Skeletal muscle satellite cell (primary cell): ENCODE measurements at regions not wholly inside any gene's neighbourhood (a gene's known extent, or its start where the extent isn't known, plus 50 kb on each side); places are given as distances from the start of the nearest gene placed in this dataset.

Experiments used
- H3K27me3 ChIP-seq: 2 replicates; pipeline ENCODE4 v1.7.0; 2013; ENCODE audit warnings: low read length; ENCODE audit not compliant: control insufficient read depth, insufficient read depth
- H3K36me3 ChIP-seq: 2 replicates; pipeline ENCODE4 v1.7.0; 2013; ENCODE audit warnings: mild to moderate bottlenecking, control low read depth, low read length; ENCODE audit not compliant: insufficient read depth
- H3K4me1 ChIP-seq: 2 replicates; pipeline ENCODE4 v1.7.0; 2013; ENCODE audit warnings: low read length; ENCODE audit not compliant: control insufficient read depth, insufficient read depth
- H3K4me2 ChIP-seq: 2 replicates; pipeline ENCODE4 v1.7.0; 2013; ENCODE audit warnings: mild to moderate bottlenecking, low read length
- H3K4me3 ChIP-seq: 2 replicates; pipeline ENCODE4 v1.7.0; 2013; ENCODE audit warnings: low read length
- H3K9ac ChIP-seq: 2 replicates; pipeline ENCODE4 v1.7.0; 2013; ENCODE audit warnings: mild to moderate bottlenecking, low read depth, low read length, moderate library complexity
- H3K9me3 ChIP-seq: replicated peaks from 2 replicates; pipeline ENCODE4 v1.7.0; 2013; ENCODE audit warnings: mild to moderate bottlenecking, control low read depth, low read length

DNA sequence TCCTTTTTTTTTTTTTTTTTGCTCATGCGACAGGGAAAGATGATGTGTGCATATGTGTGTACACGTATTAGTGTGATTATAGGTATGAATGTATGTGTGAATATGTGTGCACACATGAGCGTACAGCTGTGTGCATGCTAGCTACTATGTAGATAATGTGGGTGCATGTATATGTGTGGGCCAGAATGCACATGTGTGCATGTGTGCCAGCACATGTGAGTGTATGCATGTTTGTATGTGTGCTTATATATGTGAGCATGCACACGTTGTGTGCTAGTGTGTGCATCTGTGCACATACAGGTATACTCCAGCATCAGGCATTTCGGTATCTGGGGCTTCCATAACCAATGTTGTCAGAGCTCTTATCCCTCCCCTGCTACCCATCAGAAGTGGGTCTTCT, 541.1 kb downstream of the AACS start:
- no peak overlapping the region for H3K4me3 ChIP-seq
- no peaks in the 10 kb centered on the region for H3K27me3 ChIP-seq
- no peaks in the 10 kb centered on the region for H3K36me3 ChIP-seq
- H3K4me1 ChIP-seq, result no peaks in the 10 kb centered on the region
- no peak overlapping the region for H3K4me2 ChIP-seq
- H3K9me3 ChIP-seq, result peaks cover 6% of the 10 kb centered on the region
- no peak overlapping the region for H3K9ac ChIP-seq

GRCh38 chr12:125610292-125610691, 545.1 kb downstream of the AACS start:
- Histone ChIP-seq H3K36me3 (no peaks in the 10 kb centered on the region), H3K9ac (no peak overlapping the region), H3K4me3 (no peak overlapping the region), H3K9me3 (peaks cover 2% of the 10 kb centered on the region), H3K27me3 (no peaks in the 10 kb centered on the region), H3K4me2 (no peak overlapping the region), H3K4me1 (no peaks in the 10 kb centered on the region)

DNA sequence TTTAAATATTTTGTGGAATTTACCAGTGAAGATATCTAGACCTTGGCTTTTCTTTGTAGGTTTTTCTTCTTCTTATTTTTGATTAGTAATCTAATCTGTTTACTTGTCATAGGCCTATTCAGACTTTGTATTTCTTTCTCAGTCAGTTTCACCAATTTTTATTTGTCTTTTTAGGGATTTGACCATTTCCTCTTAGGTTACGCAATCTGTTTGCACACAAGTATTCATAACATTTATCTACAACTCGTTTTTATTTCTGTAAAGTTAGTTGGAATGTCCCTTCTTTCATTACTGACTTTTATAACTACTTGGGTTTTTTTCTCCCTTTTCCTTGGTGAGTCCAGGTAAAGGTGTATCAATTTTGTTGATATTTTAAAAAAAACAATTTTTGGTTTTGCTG, 545.7 kb downstream of the AACS start:
- no peak overlapping the region for H3K4me3 ChIP-seq
- no peaks in the 10 kb centered on the region for H3K9me3 ChIP-seq
- no peak overlapping the region for H3K9ac ChIP-seq
- no peaks in the 10 kb centered on the region for H3K4me1 ChIP-seq
- no peak overlapping the region for H3K4me2 ChIP-seq
- no peaks in the 10 kb centered on the region for H3K36me3 ChIP-seq
- no peaks in the 10 kb centered on the region for H3K27me3 ChIP-seq

- no peak overlapping the region for H3K4me2 ChIP-seq
- no peaks in the 10 kb centered on the region for H3K4me1 ChIP-seq
- peaks cover 2% of the 10 kb centered on the region for H3K9me3 ChIP-seq
- no peaks in the 10 kb centered on the region for H3K36me3 ChIP-seq
- no peaks in the 10 kb centered on the region for H3K27me3 ChIP-seq
- no peak overlapping the region for H3K9ac ChIP-seq
- no peak overlapping the region for H3K4me3 ChIP-seq
Measured at GRCh38 chr12:125614058-125614457, 548.8 kb downstream of the AACS start.

DNA sequence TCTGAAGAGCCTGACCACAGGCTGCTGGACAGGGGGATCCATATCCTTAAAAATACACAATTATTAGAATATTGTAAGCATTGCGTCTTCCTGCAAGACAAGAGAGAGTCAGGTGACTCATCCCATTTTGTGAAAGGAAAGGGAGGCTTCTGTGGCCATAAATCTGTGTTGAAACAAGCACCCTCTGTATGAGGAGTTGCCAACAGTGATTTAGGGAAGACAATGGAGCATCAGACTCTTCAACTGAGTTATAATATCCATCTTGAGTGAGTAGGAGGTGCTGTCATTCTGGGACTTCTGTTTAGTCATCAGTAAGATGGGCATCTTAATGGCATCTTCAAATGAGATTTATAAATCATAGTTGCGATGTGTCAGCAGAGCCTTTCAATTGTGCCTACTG, 554.5 kb downstream of the AACS start:
- Histone ChIP-seq H3K4me3 (no peak overlapping the region), H3K27me3 (no peaks in the 10 kb centered on the region), H3K4me1 (no peaks in the 10 kb centered on the region)

DNA sequence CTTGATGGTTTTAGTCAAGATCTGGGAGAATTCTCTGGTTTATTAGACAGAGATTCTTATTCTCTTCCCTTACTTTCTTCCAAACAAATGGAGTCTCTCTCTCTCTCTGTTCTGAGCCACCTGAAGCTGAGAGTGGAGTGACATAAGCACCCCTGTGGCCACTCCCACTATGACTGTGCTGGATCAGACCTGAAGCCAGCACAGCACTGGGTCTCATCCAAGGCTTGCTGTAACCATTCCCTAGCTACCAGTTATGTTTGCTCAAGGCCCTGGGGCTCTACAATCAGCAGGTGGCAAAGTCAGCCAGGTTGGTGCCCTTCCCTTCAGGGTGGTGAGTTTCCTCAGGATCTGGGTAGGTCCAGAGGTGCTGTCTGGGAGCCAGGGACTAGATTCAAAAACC, 568.5 kb downstream of the AACS start:
- Histone ChIP-seq H3K4me2 (no peak overlapping the region), H3K9ac (no peak overlapping the region), H3K9me3 (peaks cover 5% of the 10 kb centered on the region), H3K4me3 (no peak overlapping the region), H3K4me1 (no peaks in the 10 kb centered on the region), H3K27me3 (no peaks in the 10 kb centered on the region), H3K36me3 (no peaks in the 10 kb centered on the region)

More for the DNA sequence above, 554.5 kb downstream of the AACS start:
- H3K9ac ChIP-seq, result no peak overlapping the region
- H3K36me3 ChIP-seq, result no peaks in the 10 kb centered on the region
- no peak overlapping the region for H3K4me2 ChIP-seq
- H3K9me3 ChIP-seq, result peaks cover 8% of the 10 kb centered on the region

GRCh38 chr12:125634813-125635212, 569.6 kb downstream of the AACS start:
- Histone ChIP-seq H3K9me3 (peaks cover 8% of the 10 kb centered on the region), H3K4me3 (no peak overlapping the region), H3K36me3 (no peaks in the 10 kb centered on the region), H3K4me2 (no peak overlapping the region), H3K4me1 (no peaks in the 10 kb centered on the region), H3K9ac (no peak overlapping the region), H3K27me3 (no peaks in the 10 kb centered on the region)

GRCh38 chr12:125639826-125640225, 574.6 kb downstream of the AACS start:
- H3K36me3 ChIP-seq, result no peaks in the 10 kb centered on the region
- no peaks in the 10 kb centered on the region for H3K27me3 ChIP-seq
- no peak overlapping the region for H3K9ac ChIP-seq
- peaks cover 13% of the 10 kb centered on the region for H3K9me3 ChIP-seq
- H3K4me2 ChIP-seq, result no peak overlapping the region
- H3K4me3 ChIP-seq, result no peak overlapping the region
- no peaks in the 10 kb centered on the region for H3K4me1 ChIP-seq

DNA sequence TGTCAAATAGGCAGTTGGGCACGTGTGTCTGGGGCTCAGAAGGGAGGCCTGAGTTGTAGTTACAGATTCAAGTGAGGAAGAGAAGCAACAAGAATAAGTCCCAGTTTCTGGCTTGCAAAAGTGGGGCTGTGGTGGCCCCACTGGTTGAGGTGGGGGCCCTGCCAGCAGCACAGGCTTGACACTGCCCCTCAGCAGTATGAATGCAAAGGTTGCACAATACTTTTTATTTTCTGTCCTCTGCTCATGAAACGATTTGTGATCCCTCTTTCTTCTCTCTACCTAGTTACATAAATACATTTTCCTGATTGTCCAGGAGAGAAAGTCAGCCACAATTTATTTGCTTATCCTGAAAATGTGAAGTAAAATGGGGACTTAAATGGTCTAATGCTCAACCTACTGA, 577.8 kb downstream of the AACS start:
- peaks cover 8% of the 10 kb centered on the region for H3K9me3 ChIP-seq
- H3K36me3 ChIP-seq, result no peaks in the 10 kb centered on the region

DNA sequence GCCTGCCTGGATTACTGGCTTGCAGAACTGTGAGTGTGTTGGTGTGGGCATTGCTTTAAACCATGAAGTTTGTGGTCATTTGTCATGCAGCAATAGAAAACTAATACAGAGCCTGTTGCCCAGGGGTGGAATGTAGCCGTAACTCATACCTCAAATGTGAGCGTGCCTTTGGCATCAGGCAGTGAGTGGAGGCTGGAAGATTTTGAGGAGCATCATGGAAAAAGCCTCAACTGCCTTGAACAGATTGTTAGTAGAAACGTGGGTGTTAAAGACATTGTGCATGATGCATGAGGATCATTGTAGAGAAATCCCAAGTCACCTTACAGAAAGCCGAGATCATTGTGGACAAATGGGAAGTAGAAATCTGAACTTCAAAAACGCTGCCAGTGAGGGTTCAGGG, 580.5 kb downstream of the AACS start:
- Histone ChIP-seq H3K4me2 (no peak overlapping the region), H3K4me3 (no peak overlapping the region), H3K27me3 (no peaks in the 10 kb centered on the region), H3K9ac (no peak overlapping the region), H3K9me3 (peaks cover 19% of the 10 kb centered on the region), H3K36me3 (no peaks in the 10 kb centered on the region), H3K4me1 (no peaks in the 10 kb centered on the region)

More for the DNA sequence above, 577.8 kb downstream of the AACS start:
- no peaks in the 10 kb centered on the region for H3K27me3 ChIP-seq
- no peaks in the 10 kb centered on the region for H3K4me1 ChIP-seq
- H3K4me3 ChIP-seq, result no peak overlapping the region
- H3K4me2 ChIP-seq, result no peak overlapping the region
- H3K9ac ChIP-seq, result no peak overlapping the region

DNA sequence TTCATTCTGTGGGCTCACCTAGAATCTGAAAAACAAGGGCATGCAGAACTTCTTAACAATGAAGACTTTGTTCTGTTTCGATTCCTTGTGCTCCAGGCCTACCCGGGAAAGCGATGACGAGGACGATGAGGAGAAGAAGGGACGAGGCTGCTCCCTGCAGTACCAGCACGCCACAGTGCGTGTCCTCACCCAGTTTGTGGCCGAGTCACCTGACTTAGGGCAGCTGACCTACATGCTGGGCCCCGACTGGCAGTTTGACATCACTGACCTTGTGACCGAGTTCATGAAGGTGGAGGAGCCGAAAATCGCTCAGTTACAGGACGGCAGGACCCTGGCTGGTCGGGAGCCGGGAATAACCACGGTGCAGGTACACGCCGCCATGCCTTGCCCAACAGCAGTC, 585.4 kb downstream of the AACS start:
- Histone ChIP-seq H3K4me2 (no peak overlapping the region), H3K4me3 (no peak overlapping the region), H3K36me3 (no peaks in the 10 kb centered on the region), H3K4me1 (no peaks in the 10 kb centered on the region), H3K9me3 (peaks cover 24% of the 10 kb centered on the region), H3K9ac (no peak overlapping the region), H3K27me3 (no peaks in the 10 kb centered on the region)

GRCh38 chr12:125651625-125652024, 586.4 kb downstream of the AACS start:
- Histone ChIP-seq H3K4me1 (no peaks in the 10 kb centered on the region), H3K9ac (no peak overlapping the region), H3K27me3 (no peaks in the 10 kb centered on the region), H3K36me3 (no peaks in the 10 kb centered on the region), H3K4me3 (no peak overlapping the region), H3K4me2 (no peak overlapping the region), H3K9me3 (peaks cover 24% of the 10 kb centered on the region)
